Globus pallidus (tissue), 1 donor: ENCODE measurements at regions not wholly inside any gene's neighbourhood (a gene's known extent, or its start where the extent isn't known, plus 50 kb on each side); places are given as distances from the start of the nearest gene placed in this dataset.

Experiments
- DNase-seq: peaks from one replicate; pipeline ENCODE4 v3.0.0-alpha.2; 2015; ENCODE audit warnings: low spot score

DNA sequence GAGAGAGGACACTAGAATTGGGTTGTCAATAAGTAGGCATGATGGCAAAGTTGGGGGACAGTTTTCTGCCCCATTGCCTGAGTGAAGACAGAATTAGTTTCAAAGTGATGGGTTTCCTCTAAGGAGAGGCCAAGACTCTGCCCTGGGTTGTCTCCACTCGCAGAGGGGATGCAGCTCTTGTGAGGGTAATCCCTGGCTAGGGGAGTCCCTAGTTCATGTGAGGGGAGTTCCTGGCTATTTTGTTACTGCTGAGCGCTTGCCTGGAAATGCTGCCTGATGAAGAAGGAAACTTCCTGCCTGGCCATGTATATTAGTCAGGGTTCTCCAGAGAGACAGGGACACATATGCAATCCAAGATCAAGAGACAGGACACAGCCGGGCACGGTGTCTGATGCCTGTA lies 501.5 kb downstream of the BCL11A start:
- no peak for DNase-seq

DNA sequence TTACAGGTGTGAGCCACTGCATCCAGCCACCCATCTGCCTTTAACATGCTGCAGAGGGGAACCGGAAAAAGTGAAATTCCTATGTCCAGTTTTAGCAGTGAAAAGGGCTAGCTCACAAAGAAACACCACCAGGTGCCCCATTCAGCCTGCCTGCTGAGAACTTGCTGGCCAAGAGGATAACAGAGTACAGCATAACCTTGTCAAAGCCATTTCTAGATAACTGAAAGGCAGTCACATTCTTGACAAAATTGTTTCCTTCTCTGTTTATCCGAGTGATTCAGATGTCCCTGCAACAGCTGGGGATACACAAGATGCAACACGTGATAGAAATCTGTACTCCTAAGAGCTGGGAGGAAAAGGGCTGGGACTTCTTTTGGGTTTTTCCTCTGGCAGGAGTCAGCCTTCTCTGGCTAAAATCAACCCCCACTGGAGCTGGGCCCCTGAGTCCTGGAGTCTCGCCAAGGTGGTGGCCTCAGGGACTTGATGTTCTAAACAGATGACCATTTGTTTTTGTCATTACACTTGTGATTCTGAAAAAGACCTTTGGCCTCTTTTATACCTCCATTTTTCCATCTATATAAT lies 505.4 kb downstream of the BCL11A start:
- DNase-seq, result no peak

GRCh38 chr2:60047347-60047746 lies 506.1 kb downstream of the BCL11A start:
- DNase-seq, result no peak

GRCh38 chr2:60046529-60046928 lies 506.9 kb downstream of the BCL11A start:
- DNase-seq, result no peak

GRCh38 chr2:60045456-60045855 lies 508.0 kb downstream of the BCL11A start:
- DNase-seq, result no peak

DNA sequence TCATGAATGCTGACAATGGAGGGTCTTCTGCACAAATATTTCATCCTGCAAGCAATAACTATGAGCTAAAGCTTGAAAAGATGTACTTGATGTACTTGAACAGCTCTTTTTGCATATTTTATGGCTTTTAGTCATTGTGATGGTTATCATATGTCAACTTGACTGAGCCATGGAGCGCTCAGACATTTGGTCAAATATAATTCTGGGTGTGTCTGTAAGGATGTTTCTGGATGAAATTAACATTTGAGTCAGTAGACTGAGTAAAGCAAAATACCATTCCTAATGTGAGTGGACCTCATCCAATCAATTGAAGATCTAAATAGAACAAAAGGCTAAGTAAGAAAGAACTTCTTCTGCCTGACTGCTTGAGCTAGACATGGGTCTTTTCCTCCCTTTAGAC lies 509.0 kb downstream of the BCL11A start:
- DNase-seq, result no peak

- no peak for DNase-seq
Observed at GRCh38 chr2:60042023-60042422, 511.4 kb downstream of the BCL11A start.

DNA sequence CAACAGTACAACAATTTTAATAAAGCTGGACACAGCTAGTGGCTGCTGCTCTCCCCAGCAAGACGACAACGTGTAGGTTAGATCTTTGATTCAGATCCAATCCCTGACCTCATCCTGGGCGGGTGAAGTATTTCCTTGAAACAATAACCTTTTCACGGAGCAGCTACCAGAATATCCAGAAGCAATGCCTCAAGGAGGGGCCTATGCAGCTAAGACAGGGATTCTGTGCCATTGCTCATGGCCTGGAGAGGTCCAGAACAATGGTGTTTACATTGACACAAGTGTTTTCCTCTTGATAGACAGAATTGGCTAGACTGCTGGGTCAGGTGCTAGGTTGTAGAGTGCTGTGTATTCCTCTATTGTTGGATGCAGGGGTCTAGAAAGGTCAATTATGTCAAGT lies 520.1 kb downstream of the BCL11A start:
- DNase-seq, result no peak

GRCh38 chr2:60029566-60029883 lies 523.9 kb downstream of the BCL11A start:
- DNase-seq, result no peak

DNA sequence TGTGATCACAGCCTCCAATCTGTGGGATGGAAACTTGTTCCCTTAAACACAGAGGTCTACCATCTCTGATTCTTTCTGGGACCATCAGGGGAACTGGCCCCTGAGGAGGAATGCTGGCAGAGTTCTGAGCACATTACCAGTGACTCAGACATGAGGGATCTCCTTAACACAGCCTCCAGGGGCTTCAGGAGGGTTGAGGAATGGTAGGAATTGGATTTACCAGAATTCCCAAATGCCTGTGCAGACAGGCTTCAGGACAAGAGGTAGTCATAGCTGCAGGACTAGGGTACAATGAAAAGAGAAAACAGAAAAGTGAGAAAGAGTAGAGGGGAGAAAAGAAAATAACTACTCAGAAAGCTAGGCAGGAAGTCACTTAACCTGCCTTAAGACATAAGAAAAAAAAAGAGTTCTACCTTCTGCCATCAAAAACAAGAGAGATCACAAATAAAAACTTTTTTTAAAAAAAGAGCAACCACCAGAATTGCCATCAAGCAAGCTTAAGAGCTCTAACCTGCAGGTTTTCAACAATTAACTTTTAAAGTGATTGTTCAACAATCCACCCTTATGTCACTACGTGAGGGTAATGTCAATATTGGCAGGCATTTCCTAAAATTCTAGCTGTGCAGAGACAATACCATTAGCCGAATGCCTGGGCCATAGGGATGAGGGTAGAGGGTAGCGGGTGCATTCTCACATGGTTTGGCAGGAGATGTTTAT lies 524.4 kb downstream of the BCL11A start:
- DNase-seq, result no peak

GRCh38 chr2:60025496-60025895 lies 528.0 kb downstream of the BCL11A start:
- no peak for DNase-seq

GRCh38 chr2:60023256-60023985 lies 530.0 kb downstream of the BCL11A start:
- no peak for DNase-seq

DNA sequence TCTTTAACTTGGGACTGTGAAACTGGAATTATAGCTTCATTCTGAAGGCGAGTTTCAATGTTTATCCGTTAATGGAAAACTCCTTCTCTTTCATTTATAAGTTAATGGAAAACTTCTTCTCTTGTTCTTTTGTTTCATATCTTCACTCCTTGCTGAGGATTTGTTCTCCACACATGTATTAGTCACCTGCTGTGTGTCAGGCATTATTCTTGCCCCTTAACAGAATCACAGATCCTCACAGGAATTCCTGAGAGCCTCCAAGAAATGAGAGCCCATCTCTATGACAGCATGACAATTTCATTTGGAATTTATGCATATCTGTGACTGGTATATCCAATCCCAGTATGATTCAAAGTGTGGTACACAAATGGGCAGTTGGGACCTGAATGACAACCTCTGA lies 545.8 kb downstream of the BCL11A start:
- DNase-seq, result no peak

DNA sequence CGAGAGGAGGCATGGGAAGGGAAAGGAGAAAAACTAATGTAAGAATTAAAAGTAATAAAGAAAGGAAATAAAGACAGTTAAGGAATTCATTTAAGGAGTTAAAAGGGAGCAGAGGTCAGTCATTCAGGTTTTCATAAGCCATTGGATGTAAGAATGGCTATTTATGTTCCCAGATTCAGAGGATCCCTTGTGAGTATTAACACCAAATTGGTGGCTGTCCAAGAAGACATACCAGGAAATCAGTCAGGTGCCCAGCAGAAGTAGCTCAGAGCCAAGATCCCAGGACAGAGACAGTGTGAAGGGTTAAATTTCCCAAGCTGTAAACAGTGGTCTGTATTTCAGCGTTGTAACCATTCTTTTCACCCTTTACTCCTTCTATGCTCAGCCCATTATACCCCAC lies 550.4 kb downstream of the BCL11A start:
- DNase-seq, result no peak

DNA sequence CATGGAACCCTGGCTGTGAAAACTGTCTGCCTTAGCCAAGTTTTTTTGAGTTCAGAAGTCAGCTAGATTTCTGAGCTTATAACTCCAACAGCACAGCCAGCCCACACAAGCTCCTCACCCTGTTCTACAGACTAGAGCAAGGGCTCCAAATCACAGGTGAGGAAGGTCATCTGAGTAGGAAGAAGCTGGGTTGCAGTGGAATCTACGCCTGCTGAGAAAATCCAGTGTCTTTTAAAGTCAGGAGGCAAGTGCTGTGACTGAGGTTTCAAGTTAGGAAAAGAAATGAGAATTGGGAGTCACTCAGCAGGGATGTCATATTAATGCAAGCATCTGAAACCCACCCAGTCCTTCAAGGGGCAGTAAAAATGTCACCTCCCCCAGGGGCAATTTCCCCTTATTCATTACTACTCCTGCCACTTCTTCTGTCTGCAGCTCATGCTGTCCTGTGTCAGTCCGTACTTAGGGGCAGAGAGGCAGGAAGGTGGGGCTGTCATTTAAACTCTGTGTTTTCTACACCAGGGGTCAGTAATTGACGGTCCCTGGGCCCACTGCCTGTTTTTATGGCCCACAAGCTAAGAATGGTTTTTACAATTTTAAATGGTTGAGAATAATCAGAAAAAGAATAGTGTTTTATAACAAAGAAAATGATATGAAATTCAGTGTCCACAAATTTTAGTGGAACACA lies 551.1 kb downstream of the BCL11A start:
- DNase-seq, result no peak

DNA sequence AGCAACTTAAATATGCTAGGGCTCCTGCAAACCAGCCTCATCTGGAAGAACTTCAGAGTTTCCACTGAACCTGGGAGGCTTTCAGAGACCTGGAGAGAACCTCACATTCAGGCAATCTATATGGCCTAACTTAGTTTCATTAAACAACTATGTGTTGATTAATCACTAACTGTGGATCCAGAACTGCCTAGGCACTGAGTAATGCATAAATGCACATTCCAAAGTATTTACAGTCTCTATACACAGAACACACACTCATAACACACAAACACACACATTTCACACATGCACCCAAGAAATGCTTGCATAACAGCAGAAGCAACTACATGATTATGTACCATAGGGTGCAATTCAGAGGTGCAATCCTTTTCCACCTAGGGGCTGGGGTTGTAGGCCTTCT lies 552.8 kb downstream of the BCL11A start:
- no peak for DNase-seq

GRCh38 chr2:59998324-59998723 lies 555.1 kb downstream of the BCL11A start:
- DNase-seq, result no peak

GRCh38 chr2:59997371-59997770 lies 556.1 kb downstream of the BCL11A start:
- DNase-seq, result no peak

- DNase-seq, result no peak
Observed at GRCh38 chr2:59996855-59997254, 556.6 kb downstream of the BCL11A start.

- DNase-seq, result no peak
Observed at GRCh38 chr2:59993726-59994125, 559.7 kb downstream of the BCL11A start.

DNA sequence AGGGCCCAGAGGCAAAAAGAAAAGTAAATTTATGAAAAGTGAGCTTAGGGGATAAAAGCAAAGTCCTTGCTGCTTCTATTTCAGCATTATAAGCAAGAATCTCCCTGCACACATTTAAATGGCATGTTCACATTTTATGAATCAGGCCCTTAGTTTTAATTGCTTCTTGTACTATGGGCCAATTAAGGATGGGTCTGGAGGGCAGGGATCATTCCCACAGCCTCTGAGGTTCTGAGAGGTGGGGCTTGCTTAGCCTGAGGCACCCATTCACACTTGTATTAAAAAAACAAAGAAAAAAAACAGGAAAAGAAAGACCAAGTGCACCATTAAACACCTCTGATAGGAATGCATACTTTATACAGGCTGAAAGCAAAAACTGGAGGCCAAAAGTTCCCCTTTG lies 565.1 kb downstream of the BCL11A start:
- DNase-seq, result no peak

DNA sequence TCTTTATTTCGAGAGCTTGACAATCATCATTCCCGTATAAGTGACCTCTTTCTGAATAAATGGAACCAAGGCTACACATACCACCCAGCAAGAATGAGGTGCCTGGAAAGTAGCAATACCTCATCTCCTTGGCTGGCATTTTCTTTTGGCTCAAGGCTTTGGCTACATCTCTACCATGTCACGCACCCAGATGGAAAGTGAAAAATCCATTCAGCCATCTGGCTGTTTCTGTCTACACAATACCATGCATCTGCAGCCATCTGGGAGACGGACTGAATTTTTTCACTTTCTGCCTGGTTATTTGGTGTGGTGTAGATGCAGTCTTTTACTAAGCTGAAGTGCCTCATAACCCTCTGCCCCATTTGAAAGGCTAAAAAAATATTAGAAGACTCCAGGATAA lies 566.9 kb downstream of the BCL11A start:
- no peak for DNase-seq

- no peak for DNase-seq
Observed at GRCh38 chr2:59985923-59986322, 567.5 kb downstream of the BCL11A start.
